GM12874 (cell line): ENCODE measurements at regions not wholly inside any gene's neighbourhood (a gene's known extent, or its start where the extent isn't known, plus 50 kb on each side); places are given as distances from the start of the nearest gene placed in this dataset.

ENCODE experiments used
- CTCF ChIP-seq: IDR thresholded peaks from 2 replicates; pipeline ENCODE4 v1.5.1; 2011; ENCODE audit warnings: low read depth, mild to moderate bottlenecking, control low read depth, low read length, moderate library complexity; ENCODE audit not compliant: insufficient read depth

- TF ChIP-seq CTCF = no peak
Observed at GRCh38 chr1:30095051-30095450, 628.3 kb downstream of the MATN1 start.

- TF ChIP-seq CTCF = no peak
Observed at GRCh38 chr1:30092051-30092858, 631.1 kb downstream of the MATN1 start.

GRCh38 chr1:30090162-30090820, 633.1 kb downstream of the MATN1 start:
- TF ChIP-seq CTCF = no peak

- TF ChIP-seq CTCF = no peak
Observed at GRCh38 chr1:30089024-30089430, 634.4 kb downstream of the MATN1 start.

GRCh38 chr1:30088594-30088993, 634.8 kb downstream of the MATN1 start:
- no peak for TF ChIP-seq CTCF

GRCh38 chr1:30087465-30087864, 635.9 kb downstream of the MATN1 start:
- no peak for TF ChIP-seq CTCF

- peak; percentile 57 for TF ChIP-seq CTCF
Observed at GRCh38 chr1:30085811-30086770, 637.3 kb downstream of the MATN1 start.
